Tongue (tissue), 1 donor: ENCODE measurements at regions not wholly inside any gene's neighbourhood (a gene's known extent, or its start where the extent isn't known, plus 50 kb on each side); places are given as distances from the start of the nearest gene placed in this dataset.

Experiments used
- DNase-seq: peaks from one replicate; pipeline ENCODE4 v3.0.0-alpha.2; 2015

DNA sequence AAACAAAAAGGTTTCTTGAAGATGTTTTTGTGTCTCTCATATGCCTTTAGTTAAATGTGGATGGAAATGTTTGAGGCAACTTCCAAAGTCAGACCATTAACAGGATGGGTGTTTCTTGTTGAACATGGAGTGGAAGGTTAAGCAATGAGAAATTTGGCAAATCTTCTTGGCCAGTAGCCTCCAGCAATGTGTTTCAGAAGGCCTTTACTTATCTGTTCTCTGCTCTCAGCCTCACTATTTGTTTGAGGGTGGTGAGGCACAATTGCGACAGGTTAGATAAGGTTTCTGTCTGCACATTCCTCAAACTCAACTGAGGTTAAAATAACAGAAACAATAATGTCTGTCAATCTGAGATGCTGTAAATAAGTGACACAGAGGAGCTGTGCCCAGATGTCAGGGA is 1019.0 kb downstream of the DIAPH3 start:
- DNase-seq: no peak

DNA sequence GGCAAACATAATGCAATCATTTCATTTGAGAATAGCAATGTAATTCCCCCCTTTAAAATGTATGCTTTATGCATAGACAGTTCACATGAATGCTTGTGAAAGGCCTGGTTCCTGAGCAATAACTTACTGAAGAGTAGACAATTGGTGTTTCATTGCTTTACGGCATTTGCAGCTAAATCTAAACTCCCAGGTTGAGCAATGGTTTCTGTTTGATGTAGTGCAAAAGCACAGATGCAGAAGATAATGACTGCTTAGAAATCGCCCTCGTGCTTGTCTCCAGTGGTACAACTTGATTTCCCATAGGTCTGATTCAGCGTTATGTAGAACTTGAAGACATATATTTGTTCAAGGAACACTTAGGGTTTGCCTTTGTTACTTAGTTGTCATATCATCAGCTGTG is 1018.3 kb downstream of the DIAPH3 start:
- DNase-seq: no peak

DNA sequence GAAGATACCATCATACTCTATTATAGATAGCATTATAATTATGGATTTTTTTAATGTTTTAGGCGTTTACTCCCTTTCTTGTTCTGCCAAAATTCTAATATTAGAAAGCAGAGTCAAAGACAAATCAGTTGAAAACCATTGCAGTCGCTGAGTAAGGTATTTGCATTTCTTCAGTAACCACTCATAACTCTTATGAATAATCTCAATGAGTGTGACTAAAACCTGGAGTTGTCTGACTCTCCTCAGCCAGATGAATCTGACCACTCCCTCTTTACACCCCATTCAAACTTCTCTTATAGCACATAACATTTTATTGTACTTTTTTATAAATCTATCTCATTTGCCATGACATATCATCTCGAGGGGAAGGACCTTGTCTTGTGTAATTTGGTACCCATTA is 1006.5 kb downstream of the DIAPH3 start:
- DNase-seq: no peak

DNA sequence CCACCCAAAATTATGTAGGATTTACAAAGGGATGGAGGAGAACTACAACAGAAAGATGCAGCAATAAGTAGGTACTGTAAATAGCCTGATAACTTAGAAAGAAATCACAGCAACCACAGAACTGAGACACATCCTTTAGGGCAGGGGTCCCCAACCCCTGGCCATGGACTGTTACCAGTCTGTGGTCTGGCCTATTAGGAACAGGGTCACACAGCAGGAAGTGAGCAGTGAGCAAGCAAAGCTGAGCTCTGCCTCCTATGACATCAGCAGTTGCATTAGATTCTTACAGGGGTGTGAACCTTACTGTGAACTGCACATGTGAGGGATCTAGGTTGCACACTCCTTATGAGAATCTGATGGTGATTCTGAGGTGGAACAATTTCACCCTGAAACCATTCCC is 997.6 kb downstream of the DIAPH3 start:
- DNase-seq: no peak

DNA sequence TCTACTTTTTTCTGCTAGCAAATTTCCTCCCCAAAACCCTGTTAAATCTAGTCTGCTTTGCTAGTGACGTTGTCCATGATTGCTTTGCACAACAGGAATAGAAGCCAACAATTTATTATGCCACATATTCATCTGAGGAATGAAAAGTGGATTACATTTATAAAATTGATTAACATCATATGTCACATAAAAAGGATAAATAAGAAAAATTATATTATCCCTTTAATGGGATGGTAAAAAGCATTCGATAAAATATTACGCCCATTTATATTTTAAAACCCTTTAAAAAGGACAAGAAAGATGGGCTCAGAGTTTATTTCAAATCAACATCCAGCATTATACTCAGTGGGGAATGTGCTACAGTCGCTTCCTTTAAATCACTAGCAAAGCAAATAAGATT is 991.7 kb downstream of the DIAPH3 start:
- no peak for DNase-seq

DNA sequence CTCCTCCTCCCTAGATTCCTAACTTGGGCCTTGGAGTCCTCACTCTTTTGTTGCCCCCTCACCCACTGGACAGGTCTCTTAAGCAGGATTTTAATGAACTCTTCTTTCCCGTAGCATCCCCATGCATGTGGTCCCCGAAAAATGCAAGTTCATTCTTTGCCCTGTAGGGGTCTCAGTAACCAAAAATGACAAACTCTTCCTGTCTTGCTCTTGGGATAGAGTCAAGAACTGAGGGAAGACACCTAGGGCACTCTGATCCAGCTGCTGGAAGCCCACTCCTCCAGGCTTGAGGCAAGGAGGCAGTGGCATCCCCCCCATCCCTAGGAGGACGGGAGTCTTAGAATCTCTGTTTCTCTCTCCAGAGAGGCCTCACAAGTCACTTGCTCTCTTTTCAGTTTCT is 987.0 kb downstream of the DIAPH3 start:
- no peak for DNase-seq

DNA sequence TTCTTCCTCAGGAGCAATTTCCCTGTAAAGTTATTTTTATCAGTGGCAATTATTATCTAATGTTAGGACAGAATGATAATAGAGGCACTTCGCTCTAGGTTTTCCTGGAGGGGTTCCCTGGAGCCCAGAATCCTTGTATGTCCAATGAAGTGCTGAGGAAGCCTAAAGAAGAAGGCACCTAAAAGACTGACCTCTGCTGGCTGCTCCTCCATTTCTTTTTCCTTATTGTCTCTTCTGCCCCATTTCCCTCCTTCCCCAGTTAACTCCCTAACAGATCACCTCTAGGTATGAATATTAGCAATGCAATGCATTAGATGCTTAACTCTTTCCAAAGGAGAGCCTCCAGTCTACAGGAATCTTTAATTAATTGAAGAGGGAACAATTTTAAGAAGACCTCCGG is 985.4 kb downstream of the DIAPH3 start:
- DNase-seq: no peak

DNA sequence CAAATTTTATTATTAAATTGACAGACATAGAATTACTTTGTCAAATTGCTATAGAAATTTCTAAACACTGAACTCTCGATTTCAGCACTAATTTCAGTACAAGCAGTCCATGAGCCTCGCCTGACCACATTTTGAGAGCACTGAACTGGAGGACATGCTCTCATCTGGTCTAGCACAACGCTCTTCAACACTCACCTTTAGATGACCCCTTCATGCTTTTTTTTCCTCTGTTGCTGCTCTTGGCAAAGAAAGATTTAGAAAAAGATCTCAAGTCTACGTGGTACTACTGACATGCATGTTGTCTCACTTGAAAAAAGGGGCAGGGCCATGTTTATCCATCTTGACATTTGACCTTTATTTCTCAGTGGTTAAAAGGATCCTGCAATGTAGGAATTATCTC is 981.5 kb downstream of the DIAPH3 start:
- DNase-seq: no peak

DNA sequence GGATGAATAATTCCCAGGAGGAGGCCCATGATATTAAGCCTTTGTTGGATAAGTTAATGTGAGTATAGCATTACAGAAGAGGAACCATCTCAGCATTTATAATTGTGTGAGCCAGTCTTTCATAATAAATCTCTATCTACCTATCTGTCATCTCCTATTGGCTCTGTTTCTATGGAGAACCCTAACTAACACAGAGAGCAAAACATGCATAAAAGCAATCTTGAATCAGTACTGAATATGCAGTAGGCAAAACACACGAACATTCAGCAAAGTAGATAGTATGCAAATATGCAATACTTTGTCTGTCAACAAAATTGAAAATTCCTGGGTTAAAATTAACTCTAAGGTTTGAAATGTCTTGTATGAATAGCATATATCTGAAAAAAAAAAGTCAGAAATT is 966.3 kb downstream of the DIAPH3 start:
- DNase-seq: no peak

DNA sequence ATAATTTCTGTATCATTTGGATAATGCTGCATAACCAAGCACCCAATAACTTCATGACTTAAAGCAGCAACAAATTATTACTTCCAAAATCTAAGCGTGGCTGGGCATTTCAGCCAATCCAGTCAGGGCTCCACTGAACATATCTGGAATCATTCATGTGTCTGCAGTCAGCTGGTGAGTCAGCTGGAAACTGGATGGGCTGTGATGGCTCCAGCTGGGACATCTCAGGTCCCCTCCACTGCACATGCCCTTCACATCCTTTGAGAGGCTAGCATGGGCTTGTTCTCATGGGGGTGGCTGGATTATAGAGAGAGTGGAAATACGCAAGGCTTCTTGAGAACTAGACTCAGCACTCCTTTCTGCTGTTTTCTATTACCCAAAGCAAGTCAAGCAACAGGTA is 961.9 kb downstream of the DIAPH3 start:
- peak; percentile 8 for DNase-seq

DNA sequence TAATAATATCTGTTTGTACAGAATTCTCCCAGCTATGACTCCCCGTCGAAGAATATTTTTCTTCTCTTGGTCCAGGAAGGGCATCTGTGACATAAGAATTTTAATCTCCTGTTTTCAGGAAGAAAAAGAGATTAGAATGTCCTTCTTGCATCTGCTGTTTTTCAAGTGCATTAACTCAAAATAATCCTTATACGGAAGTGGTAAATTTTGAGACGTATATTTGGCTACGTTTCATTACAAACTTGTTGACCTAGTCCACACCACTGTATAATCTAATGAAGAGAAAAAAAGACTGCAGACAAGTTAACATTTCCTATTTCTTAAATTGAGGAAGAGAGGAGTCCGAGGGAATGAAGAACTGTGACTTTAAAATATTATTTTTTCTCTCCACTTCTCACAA is 959.9 kb downstream of the DIAPH3 start:
- DNase-seq: no peak

DNA sequence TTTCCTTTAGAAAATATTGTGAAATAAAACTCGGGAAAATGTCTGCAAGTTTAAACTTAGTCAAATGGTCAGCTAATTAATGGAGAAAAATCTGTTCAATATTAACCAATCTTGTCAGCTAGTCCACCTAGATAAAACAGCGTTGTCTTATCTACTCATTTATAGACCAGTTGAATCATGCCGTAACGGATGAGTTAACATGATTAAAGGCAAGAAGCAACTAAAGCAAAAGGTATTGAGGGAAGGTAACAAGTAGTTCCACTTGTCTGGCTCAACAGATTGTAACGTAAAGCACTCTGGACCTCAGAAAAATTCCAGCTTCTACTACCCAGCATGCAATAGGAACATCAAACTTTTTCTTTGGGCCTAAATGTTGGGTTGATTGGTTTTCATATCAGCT is 958.2 kb downstream of the DIAPH3 start:
- no peak for DNase-seq

DNA sequence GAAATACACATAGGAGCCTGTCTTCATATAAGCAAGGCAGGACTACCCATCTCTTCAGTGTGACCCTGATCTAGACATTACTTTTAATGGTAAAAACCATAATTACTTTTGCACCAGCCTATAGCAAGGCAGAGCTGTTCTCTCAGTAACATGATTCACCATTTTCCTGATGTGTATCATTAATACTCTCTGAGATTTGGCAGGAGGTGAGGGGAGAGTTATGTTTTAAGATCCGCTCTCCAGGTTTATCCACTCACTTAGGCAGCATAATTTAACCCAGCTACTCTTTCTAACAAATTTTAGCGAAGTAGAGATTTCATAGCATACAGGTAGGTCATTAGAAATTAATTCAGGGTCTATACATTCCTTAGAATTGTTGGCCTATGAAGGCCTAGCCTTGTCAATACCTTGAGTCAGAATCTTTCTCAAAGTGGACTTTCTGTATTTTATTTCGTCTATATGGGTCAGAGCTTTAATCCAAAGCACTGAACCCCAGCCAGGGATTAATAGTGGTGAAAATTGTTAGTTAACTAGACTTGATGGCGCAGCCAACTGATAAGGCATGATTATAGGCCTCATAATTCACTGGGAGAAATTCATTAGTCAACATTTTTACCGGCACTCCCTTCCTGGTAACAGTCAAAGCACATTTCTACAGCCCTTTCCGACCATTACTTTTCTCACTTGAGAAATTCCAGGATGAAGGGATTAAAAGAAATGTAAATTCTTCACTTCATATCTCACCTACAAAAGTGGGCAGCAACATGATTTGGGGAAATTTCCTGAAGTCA is 955.1 kb downstream of the DIAPH3 start:
- DNase-seq: no peak

DNA sequence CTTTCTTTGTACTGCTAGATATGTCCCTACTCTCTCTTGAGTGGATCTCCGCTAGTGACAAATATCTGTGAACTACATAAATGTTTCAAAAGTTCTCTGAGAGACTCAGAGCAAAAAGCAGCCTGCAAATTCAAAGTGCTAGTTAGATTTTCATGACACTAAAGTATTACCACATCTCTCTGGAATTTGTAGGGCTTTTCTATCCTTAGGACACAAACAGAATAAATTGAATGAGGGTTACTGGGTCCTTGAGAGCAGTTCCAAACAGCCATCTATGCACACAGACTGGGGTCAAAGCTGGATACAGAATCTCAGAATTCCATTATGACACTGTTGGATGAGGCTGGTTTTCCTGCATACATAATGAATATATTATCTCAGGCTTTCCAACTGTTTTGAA is 953.2 kb downstream of the DIAPH3 start:
- peak; percentile 27 for DNase-seq

DNA sequence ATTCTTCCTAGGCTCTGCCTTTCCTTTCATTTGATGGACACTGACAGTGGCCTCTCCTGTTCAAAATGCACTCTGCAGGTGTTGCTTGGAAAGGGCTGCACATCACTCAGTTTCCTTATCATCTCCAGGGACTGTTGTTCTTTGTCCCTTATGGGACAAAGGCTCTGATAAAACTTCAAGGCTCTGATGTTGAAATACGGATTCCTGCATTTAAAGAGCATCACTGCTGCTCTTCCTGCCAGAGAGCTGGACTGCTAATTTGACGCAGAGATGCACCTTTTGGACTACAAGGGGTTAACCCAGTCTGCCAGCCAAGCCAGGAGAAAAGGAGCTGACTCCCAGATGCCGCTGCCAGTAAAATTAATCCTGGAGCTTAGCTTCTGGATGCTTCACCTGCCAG is 952.1 kb downstream of the DIAPH3 start:
- no peak for DNase-seq

DNA sequence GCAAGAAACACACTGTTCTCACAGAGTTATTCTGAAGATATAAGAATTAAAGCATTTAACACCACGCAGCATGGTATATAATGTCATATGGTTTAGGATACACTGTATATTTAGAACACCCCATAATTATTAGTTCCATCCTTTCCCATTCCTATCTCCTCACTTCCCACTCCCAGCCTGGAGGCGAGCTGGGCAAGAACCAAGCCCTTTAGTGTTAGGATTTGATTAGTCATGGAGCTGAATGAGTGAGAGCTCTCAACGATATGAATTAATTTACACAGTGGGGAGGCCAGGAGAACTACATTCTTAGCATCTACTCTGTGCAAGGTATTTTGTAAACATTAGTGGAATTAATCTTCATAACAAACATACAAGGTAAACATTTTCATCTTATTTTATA is 934.3 kb downstream of the DIAPH3 start:
- no peak for DNase-seq

DNA sequence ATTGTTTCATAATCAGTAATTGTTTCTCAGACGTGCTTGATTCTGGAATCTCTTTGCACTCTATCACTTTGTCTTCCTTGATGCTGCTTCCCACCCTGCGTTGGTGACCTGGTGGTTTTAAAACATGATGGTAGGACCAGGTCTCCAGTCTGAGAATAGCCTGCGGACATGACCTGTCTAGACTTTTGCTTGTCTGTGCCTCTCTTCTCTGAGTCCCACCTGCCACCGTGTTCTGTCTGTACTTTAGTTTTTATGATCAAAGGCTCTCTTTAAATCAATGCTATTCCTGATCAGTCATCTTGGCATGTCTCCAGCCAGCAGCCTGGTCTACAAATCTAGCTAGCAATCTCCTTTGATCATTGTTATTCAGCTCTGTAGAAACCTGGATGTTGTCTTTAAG is 933.9 kb downstream of the DIAPH3 start:
- no peak for DNase-seq

DNA sequence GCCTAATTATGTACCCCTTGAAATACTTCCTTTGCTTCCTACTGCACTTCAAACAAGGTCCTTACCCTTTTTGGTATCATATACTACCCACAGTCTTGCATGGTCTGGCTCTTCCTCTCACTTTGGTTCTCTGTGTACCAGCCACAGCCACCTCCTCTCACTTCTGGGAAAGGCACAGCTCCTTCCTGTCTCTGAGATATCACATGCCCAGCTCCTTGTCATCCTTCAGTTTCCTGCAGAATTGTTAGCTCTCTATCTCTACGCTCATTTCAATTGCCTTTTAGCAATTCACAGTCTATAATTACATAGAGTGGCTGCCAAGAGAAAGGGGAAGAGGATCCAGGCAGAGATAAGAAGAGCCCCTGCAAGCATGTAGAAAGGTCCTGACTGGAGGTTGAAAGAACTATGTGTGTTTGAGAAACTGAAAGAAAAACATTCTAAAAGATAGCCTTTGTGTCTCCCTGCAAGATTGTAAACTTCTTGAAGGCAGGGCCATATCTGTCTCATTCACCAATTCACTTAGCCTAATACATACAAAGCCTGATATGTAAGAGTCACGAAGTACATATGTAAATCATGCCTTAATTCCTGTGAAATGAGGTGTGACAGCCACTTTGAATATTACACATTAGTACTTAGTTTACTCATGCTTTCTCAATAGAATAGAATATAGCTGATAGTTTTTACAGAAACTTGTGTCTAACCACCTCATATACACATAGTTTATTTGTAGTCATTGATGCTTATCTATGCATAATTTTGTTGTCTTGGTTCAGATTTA is 933.1 kb downstream of the DIAPH3 start:
- DNase-seq: no peak

DNA sequence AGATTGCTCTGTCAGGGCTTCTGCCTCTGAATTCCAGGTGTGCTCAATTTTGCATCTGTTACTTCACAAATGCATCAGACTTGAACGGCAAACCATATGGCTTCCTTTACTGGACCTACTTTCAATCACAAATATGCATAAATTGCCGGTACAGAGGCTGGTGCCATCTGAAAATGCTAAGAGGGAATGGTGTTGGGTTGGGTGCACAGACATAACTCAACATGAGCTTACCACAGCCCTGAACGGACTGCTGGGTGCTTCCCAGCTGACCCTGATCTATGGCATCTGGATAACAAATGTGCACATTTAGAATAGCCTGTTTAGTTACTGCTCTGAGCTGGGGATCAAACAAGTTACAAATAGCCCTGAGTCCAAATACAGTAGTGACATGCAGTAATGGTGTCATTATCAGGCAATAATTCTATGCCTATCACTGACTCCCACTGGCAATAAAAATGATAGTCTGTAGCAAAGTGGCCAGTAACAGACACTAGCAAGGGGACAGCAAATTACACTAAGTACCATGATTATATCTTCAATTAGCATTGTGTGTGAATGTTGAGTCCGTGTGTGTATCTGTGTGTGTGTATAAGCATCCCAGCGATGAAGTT is 927.3 kb downstream of the DIAPH3 start:
- no peak for DNase-seq

DNA sequence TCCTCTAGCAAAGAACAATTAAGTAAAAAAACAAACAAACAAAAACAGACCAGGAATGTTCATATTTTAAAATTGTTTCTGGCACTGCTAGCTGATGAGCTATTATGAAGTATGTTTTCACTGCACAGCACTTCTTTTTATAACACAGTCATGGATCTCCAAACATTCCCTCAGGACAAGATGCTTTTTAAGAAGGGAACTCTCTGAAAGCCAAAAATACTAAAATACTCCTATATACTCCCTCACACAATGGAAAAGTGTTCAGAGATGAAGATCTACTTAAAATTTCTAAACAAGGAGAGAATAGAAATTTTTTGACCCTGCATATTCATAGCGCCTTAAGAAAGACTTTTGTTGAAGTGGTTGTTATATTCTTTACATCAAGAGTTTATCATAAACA is 926.8 kb downstream of the DIAPH3 start:
- peak; percentile 20 for DNase-seq

DNA sequence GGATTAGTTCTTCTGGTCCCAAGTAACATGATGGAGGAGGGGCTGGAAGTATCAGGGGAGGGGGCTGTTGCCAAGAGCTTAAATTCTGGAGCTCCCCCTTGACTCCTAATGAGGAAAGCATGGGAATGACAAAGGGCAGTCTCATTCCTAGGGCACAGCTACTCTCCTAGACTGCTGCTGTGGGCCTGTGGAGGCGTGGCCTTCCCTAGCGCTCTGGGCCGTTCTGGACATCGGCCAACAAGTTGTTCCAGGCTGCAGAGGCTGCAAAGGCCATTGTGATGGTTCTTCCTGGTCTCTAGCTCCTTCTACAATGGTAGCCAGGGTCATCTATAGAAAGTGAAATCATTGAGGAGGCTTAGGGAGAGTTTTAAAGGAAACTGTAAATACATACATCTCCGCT is 916.6 kb downstream of the DIAPH3 start:
- peak; percentile 12 for DNase-seq

DNA sequence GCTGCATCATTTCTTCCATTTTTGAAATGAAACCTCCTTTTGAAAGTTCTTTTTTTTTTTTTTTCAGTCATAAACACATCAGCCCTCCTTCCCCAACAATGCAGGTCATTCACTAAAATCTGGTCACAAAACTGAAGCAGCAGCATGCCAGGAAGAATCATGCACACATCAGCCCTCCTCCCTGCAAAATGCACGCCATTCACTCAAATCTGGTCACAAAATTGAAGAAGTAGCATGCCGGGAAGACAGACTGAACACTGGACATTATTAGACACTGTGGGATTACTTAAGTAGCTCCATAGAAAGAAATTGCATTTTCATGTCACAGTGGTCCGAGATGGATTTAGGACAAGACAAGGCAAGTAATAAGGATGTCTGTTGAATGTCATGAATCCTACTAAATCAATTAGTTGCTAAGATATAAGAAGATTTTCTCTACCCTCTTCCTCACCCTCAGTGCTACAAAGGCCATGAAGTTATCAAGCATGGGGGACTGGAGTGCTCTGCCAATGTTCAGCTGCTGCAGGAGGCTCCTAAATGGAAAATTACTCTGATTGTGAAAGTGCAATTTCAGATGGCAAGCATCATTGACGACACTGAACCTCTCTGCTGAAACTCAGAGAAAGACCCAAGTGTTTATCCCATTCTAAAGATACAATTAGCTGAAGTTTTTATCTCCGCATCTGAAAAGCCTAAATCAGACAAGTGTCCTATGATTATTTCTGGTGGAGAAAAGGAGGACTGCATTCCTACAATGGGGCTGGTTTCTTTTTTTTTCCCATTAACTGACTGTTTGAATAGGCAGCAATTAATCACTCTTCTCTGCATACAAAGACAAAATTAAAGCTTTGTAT is 913.2 kb downstream of the DIAPH3 start:
- peak; percentile 23 for DNase-seq
